Limb (tissue), 2 donors: ENCODE measurements at regions not wholly inside any gene's neighbourhood (a gene's known extent, or its start where the extent isn't known, plus 50 kb on each side); places are given as distances from the start of the nearest gene placed in this dataset.
"Not testable (repeated sequence)": the region's sequence is repeated elsewhere in the genome, so short reads cannot be mapped to it uniquely, and the experiment has no call there.

Source experiments
- DNase-seq, 2 donors: peaks; one replicate each; pipeline ENCODE4 v3.0.0-alpha.2; 2016; ENCODE audit errors: extremely low spot score in 2 of 2

DNA sequence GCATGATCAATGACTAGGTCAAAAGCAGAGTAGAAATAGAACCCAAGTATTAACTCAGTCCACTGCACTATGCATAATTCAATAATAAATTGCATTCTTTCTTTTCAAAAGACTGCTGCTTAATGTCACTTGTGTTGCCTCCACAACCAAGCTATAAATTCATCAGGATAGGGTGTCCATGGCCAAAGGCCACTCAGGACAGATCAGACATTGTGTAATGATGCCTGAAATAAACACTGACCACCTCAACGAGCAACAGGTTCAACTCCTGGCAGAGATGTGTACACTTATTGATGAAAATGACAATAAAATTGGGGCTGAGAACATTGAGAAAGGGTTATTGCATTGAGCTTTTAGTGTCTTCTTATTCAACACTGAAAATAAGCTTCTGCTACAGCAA, 194.5 kb upstream of the SPOPL start:
- no peak for DNase-seq

DNA sequence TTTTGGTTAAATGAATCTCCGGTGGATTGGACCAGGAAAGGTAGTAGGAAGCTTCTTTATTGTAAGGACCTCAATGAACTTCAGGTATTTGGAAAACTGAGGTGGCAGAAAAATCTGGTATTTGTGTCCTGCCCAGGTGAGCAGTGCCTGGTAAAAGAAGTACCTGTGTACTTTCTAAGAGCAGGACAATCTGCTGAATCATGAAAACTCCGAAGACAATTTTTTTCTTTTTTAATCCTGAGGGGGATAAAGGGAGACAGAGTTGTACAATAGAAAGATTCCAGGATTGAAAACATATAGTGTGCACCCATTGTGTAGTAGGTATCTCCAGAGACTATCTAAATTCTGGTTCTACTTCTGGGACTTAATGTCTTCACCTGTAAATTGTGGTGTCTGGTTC, 191.8 kb upstream of the SPOPL start:
- DNase-seq: no peak

DNA sequence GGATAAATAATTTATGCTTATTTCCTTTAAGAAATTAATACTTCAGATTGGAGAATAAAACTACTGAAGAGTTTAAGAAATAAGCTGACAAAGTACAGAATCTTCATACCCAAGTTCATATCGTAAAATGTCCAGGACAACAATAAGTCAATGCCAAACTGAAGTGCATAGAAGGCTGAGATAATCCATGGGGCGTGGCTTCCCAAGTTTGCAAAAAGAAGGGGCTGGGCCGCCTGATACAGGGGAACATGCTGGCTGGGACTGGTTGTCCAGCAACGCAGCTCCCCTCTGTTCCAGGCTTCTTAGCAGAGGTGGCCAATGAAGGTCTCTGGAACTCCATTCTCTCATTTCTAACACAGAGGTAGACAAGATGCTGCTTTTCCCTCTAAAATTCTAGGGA, 189.5 kb upstream of the SPOPL start:
- DNase-seq: no peak

DNA sequence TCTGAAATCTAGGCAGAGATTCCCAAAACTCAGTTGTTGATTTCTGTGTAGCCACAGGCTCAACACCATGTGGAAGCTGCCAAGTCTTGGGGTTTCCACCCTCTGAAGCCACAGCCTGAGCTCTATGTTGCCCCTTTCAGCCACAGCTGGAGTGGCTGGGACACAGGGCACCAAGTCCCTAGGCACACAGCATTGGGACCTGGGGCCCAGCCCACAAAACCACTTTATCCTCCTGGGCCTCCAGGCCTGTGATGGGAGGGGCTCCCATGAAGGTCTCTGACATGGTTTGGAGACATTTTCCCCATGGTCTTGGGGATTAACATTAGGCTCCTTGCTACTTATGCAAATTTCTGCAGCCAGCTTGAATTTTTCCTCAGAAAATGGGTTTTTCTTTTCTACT, 186.0 kb upstream of the SPOPL start:
- not testable (repeated sequence) for DNase-seq

DNA sequence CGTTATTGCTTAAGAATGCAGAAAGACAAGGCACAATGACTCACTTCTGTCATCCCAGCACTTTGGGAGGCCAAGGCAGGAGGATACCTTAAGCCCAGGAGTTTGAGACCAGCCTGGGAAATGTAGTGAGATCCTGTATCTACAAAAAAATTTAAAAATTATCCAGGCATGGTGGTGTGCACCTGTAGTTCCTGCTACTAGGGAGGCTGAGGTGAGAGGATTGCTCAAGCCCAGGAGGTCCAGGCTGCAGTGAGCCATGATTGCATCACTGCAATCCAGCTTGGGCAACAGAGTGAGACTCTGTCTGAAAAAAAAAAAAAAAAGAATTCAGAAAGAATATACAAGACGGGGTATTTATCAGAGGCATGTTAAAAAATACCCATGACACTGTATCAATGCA, 182.0 kb upstream of the SPOPL start:
- DNase-seq: no peak

DNA sequence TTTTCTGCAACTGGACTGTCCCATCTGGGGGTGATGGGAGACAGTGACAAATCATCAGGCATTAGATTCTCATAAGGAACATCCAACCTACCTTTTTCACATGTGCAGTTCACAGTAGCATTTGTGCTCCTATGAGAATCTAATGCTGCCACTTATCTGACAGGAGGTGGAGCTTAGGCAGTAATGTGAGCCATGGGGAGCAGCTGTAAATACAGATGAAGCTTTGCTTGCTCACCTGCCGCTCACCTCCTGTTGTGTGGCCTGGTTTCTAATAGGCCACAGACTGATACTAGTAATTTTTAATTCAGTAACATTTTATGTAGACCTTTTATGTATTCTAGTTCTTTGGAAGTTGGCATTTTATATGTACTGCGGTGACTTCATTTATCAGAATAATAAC, 180.1 kb upstream of the SPOPL start:
- DNase-seq: no peak

DNA sequence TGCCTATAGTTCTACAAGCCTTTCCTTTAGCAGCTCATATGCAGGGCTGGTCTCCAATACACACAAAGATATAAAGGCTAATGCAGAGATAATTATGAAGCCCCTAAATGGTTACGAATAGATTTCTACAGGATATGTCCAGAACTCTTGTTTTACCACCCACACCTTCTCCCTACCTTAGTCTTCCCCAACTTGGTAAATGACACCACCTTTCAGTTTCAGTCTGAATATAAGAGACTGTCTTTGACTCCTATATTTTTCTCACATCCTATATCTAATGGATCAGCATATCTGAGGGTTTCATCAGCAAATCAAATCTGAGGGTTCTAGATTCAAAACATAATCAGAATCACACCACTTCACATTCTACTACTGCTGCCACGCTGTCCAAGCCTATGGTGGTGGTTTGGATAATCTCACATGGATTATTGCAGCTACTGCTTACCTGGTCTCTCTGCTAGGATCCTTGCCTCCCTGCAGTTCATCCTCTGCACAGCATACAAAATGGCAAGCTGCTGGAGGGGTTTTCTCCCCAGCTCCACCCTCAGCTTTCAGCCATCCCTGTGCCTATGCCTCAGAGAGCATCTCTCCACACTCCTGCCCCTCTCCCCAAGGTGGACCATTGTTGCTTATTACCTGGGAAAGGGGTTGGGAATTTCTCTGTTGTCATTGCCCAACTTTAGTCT, 178.0 kb upstream of the SPOPL start:
- DNase-seq: no peak

DNA sequence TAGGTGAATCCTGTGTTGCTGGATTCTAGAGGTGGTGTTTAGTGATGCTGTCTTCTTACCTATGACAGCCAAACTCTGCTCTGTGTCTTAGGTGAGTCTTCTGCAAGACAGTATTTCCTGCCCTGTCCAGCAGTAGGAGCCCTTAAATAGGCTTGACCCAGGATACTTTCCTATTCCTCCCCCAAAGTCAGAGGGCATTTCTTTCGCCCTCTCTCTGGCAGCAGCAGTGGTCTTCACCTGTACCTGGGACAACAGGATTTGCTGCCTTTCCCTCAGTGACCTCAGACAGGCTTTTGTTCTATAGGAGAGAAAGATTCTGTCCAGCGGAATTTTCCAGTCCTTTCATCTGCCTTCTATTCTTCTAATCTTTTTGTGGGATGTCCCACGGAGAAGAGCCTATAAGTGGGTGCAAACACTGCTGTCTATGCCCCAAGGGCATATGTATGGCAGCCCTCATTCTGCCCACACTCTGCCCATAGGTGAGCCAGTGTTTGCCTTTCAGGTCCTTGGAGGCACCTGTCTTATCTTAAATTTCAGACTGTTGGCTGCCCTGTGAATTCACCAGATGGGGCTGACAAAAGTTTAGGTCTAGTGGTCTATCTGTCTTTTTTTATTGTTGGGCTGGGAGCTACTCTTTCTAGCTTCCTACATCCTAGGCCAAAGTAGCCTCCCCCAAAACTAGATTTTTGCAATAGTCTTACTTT, 177.3 kb upstream of the SPOPL start:
- DNase-seq: no peak

DNA sequence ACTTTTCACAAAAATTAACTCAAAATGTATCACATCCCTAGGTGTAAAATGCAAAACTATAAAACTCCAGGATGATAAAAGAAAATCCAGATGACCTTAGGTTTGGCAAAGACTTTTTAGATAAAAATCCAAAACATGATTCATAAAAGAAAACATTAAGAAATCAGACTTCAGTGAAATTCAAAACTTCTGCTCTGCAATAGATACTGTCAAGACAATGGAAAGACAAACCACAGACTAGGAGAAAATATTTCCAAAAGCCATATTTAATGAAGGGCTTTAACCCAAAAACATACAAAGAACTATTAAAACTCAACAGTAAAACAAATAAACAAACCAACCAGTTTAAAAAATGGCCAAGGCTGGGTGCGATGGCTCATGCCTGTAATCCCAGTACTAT, 173.6 kb upstream of the SPOPL start:
- no peak for DNase-seq

DNA sequence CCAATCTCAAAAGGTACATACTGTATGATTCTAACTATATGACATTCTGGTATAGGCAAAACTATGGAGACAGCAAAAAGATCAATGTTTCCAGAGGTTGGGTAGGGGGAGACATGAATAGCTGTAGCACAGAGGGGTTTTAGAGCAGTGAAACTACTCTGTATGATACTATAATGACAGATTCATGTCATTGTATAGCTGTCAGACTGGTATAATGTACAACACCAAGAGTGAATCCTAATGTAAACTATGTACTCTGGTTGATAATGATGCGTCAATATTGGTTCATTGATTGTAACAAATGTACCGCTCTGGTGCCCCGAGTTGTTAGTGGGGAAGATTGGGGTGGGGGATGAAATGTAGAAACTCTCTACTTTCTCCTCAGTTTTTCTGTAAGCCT, 172.4 kb upstream of the SPOPL start:
- no peak for DNase-seq

DNA sequence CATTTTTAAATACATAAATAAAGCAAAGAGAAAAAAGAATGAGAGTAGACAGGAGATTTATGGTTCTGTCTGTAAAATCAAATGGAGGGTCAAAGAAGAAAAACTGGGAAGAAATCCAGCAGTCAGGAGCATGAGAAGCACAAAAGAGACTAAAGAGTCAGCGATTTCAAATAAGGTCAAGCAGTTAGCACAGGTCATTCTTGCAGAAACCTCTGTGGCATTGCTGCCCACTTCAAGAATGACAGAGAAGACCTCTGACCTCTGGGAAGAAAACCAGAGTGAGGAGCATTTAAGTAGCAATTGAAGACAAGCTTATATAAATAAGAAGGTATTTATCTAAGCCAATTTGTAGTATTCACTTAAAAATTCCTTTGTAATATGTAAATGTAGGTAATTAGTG, 172.0 kb upstream of the SPOPL start:
- no peak for DNase-seq

DNA sequence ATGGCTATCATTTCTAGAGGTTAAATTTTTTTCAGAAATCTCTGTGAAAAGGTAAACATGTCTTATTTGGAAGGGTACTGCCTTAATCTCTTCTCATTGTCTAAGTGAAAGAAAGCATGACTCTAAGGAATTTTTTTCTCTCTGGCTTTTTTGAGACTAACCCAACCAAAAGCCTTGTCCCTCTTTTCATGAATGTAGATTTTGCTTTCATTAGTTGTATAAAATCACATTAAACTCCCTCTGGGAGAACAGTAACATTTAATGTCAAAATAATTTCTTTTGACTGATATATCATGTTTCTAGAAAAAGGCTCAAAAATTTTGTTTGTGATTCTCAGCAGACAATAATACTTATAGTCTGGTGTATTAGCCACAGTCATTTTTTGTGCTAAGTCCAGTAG, 168.4 kb upstream of the SPOPL start:
- DNase-seq: no peak

DNA sequence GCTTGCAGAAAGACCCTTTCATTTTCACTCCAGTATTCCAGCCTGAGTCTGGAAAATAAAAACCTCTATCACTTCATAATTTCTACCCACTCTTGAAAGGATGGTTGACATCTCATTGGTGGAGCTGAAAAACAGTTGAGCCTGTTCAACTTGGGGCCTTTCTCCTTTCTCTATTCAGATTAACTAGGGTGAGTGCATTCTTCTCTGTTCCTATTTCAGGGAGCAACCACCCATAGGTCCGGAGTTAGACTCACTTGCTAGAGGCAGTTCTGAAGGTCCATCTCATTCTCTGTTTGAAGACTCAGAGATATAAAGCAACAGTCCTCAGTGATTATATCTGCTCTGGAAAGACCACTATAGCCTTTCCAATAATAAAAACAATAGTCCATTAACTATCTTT, 167.9 kb upstream of the SPOPL start:
- DNase-seq: no peak

DNA sequence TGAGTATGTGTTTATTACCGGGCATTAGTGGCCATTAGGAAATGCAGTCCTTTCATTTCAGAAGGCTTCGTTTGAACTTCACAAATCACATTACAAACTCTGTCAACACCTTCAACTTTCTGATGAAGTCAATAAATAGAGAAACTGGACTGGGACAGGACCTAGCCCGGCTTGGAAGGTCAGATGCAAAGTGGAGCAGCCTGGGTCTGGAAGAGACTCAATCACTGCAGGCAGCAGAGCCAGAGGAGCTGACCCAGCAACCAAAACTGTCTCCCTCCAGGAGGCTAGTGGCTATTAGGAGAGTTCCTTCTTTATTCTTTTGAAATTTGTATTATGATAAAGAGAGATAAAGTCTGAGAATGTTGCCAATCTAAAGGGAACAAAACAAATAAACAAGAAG, 167.2 kb upstream of the SPOPL start:
- DNase-seq: no peak

DNA sequence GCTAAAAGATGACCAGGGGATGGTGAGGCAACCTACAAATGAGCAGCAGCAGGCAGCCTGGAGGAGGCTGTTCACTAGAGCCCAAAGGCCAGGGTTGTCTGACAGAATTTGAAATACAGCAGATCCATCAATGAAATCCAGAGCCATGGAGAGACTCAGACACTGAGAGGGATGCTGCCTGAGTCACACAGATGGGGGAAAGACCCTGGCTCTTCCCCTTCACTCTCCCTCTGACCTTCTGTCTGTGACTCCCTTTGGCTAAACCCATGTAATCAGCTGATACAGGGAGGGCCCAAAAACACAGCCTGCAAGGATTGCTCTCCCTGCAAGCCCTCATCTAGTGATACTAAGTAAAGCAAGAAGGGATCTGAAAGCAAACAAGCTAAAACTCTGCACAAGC, 166.5 kb upstream of the SPOPL start:
- DNase-seq: no peak

DNA sequence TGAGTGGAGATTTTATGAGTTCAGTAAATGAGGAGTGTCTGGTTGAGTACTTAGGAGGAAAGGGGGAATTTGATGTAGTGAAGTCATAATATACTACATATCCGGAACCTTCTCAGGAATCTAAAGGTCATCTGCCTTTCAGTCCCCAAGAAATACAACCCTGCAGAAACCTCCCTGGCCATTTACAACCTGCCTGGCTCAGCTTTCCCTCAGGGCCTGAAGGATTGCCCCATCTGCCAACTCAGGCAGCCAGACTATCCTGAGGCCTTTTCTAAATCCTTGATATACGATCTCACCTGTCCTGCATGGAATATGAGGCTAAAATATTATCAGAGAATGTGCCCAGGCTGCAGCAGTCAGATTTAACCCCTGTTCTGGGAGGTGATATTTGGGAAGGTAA, 165.4 kb upstream of the SPOPL start:
- DNase-seq: no peak

DNA sequence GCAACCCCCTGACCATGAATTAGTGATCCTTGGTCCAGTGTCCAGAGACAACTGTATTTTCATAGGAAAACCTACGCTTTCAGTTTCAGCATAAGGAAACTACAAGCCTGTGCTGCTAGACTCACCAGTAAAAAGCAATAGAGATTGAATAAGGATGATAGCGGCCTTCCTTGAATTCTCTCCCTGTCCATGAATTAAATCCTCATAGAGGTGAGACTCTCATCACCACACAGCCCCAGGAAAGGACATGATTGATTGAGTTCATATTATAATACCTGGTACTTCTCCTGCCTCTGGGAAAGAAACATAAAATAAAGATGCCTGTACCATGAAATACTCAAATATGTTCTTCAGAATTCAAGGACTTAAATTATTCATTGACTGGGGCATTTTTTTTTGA, 146.3 kb upstream of the SPOPL start:
- no peak for DNase-seq

DNA sequence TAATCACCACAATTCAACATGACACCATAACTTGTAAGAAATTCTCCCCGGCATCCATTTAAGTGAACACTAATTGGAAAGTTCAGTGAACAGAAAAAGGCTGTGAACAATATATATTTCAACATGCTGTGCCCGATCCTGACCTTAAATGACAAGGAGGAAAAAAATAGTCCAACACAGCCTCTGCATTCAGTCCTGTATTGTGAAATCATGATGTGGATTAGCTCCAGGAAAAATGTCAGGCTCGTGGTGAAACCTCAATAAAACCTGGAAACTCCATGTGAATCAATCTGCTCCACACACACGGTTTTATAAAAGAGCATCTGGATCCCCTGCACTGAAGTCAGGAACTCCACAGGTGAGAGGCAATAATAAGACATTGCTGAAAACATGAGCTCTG, 145.4 kb upstream of the SPOPL start:
- DNase-seq: no peak

DNA sequence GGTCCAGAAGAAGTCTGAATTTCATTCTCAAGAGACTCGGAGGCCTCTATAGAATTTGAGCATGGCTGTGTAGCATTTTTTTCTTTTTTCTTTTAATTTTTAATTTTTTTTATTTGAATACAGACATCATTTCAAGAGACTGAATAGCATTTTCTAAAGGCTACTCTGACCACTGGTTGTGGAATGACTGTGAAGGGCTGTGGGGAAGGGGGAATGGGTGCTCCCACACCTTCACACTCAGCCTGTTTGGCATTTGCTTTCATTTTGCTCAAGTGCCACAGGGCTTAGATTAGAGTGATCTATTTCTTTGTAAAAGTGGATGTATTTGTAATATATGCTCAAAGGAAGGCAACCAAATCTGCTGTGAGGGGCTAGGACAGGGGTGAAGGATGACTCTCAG, 142.0 kb upstream of the SPOPL start:
- no peak for DNase-seq

DNA sequence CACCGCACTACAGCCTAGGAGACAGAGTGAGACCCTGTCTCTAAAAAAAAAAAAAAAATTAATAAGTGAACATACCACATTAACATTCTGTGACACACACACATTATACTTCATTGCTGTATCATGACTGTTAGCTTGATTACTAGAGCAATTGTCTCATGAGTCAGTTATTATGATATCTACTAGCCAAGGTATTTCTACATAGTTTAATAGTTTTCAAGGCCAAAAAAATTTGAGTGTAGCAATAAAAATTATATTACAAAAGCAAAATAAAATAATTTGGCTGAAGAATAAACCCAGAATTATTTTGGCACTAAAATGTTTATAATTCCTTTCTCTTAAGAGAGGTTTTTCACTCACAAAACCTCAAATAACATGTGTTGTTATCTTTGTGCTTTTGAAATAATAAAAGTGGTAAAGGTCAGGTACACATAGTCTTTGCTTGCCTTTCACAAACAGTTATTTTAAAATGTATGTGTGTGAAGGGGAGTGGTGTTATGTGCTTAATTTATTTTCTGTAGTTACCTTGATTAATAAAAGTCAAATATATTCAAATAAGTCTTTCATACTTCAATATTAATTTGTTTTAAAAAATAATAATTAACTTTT, 136.9 kb upstream of the SPOPL start:
- DNase-seq: no peak

DNA sequence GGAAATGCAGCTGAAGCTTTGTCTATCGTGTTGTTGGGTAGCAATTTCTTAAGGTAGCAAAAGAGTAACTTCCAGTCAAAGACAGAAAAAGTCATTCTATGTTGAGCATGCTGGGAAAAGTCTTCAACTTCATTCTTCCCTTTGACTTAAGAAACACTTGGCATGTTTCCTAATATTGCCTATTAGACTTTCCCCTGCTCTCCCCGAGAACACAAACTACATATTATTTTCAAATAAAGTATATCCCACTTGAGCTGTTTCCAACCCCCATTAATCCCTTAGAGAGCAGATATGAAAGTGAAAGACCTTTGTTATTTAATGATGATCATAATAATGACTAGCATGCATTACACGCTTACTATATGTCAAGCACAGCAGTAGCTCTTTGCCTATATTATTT, 136.0 kb upstream of the SPOPL start:
- DNase-seq: no peak

DNA sequence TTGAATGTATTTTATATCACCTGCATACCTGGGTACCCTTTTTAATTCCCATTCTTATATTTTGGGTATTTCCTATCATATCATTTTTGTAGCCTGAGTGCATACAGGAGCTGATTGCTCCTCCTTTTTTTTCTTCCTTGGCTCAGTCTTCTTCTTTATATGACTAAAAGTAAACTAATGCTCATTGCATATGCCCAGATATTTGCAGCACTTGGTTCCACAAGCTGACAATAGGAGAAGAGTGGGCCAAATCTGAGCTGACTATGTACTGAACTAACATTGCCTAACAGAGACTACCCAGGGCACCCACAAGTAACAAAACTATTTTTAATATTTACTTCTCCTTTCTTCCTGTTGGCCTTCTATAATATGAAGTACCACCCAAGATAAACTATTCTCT, 131.7 kb upstream of the SPOPL start:
- no peak for DNase-seq

DNA sequence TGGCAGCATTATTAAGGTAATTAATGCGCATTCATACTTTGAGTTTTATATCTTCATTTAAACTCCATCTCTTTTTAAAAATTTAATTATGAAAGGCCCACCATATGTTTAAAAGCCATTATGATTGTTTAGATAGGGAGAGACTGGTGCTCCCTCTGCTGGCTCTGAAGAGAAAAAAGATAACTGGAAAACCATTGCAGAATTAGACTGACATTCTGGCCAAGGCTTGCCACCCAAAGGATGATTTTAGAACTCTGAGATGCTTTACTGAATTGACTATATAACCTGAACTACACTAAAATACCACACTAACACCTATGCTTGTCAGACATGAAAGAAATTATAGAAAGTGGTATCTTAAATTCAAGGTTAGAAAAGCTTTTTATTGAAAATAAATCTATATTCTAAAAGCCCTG, 127.6 kb upstream of the SPOPL start:
- peak in 1 of 2 donors; percentile 75 for DNase-seq
